ENCODE measurements at regions not wholly inside any gene's neighbourhood (a gene's known extent, or its start where the extent isn't known, plus 50 kb on each side); places are given as distances from the start of the nearest gene placed in this dataset.

DNA sequence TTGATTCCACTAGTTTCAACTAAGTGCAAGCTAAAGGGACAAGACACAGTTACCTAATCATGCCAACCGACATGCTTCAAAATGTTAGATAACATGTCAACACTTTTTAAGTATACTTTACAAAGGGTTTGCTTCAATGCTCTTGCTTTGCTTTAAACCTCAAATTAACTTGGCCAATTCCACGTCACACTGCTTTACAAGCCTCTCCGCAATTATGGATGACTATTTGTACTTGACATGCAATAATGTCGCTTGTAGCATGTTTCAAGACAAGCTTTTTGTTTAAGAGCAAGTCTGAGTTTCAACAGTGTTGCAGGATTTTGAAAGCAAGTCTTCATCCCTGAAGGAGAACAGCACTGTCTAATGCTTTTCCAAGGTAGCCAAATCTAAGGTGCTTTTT is 86.9 kb downstream of the CNTN3 start:
- Histone ChIP-seq H3K27me3 (ENCODE audit: control insufficient read depth, extremely low read depth, insufficient read depth, low read length) (no peaks in the 10 kb centered on the region), H3K79me2 (ENCODE audit: control insufficient read depth, insufficient read depth, low read length) (no peaks in the 10 kb centered on the region), H3K4me1 (ENCODE audit: control insufficient read depth, extremely low read depth, insufficient read depth, low read length) (no peaks in the 10 kb centered on the region), H2AFZ (ENCODE audit: control insufficient read depth, low read length) (no peak overlapping the region), H3K36me3 (ENCODE audit: control insufficient read depth in 2 of 2, extremely low read depth in 1 of 2, insufficient read depth in 2 of 2, low read length in 2 of 2) (no peaks in the 10 kb centered on the region), H3K27ac (ENCODE audit: control insufficient read depth, insufficient read depth, low read length) (no peak overlapping the region), H3K9ac (ENCODE audit: control insufficient read depth, extremely low read depth, insufficient read depth, low read length) (no peak overlapping the region), H3K9me1 (ENCODE audit: control insufficient read depth, extremely low read depth, insufficient read depth, low read length) (no peaks in the 10 kb centered on the region), H3K4me2 (ENCODE audit: control insufficient read depth, extremely low read depth, insufficient read depth, low read depth, low read length) (no peak overlapping the region), H4K20me1 (ENCODE audit: control insufficient read depth, extremely low read depth, insufficient read depth, low read length) (no peaks in the 10 kb centered on the region), H3K9me3 (ENCODE audit: control insufficient read depth, low read depth, low read length) (peaks cover 3% of the 10 kb centered on the region), H3K4me3 (ENCODE audit: control insufficient read depth in 2 of 3, extremely low read depth in 1 of 3, insufficient read depth in 2 of 3, low read depth in 1 of 3, low read length in 3 of 3) (no peak overlapping the region)
- TF ChIP-seq EZH2 (IDR thresholded peaks at IDR 0.05; ENCODE audit: low read length): no peak
- TF ChIP-seq, protein P1, sequence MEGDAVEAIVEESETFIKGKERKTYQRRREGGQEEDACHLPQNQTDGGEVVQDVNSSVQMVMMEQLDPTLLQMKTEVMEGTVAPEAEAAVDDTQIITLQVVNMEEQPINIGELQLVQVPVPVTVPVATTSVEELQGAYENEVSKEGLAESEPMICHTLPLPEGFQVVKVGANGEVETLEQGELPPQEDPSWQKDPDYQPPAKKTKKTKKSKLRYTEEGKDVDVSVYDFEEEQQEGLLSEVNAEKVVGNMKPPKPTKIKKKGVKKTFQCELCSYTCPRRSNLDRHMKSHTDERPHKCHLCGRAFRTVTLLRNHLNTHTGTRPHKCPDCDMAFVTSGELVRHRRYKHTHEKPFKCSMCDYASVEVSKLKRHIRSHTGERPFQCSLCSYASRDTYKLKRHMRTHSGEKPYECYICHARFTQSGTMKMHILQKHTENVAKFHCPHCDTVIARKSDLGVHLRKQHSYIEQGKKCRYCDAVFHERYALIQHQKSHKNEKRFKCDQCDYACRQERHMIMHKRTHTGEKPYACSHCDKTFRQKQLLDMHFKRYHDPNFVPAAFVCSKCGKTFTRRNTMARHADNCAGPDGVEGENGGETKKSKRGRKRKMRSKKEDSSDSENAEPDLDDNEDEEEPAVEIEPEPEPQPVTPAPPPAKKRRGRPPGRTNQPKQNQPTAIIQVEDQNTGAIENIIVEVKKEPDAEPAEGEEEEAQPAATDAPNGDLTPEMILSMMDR (optimal IDR thresholded peaks at IDR 0.05 in 1 of 3, IDR thresholded peaks at IDR 0.05 in 1 of 3, conservative IDR thresholded peaks at IDR 0.05 in 1 of 3; ENCODE audit: extremely low read depth in 1 of 3, insufficient read depth in 2 of 3, low read length in 3 of 3): no peak
- dilution Hi-C loops (cut with MboI; ENCODE audit: extremely low pct_ligation_motif_present, low sequenced_read_pairs): no loop called here
- FAIRE-seq: no peak
- no peak for DNase-seq (ENCODE audit: low read depth, low spot score)

DNA sequence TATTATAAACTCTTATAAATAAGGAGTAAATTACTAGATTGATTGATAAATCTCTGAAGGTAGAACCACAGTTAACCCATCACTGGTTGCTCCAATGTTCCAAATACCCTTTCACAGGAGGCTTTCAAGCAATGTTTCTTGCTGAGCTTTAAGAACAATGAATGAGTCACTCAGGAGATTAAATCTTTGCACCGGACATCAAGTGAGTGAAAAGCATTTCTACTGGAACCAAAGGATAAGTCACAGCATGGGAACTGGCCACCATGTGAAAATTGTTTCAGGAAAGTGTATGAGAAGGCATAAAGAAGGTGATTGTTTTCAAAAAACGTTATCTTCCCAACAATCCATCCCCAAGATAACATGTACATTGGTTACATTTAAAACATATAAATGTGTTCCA is 90.6 kb downstream of the CNTN3 start:
- no peak for DNase-seq (ENCODE audit: low read depth, low spot score)
- Histone ChIP-seq H3K9me1 (ENCODE audit: control insufficient read depth, extremely low read depth, insufficient read depth, low read length) (no peaks in the 10 kb centered on the region), H3K27me3 (ENCODE audit: control insufficient read depth, extremely low read depth, insufficient read depth, low read length) (no peaks in the 10 kb centered on the region), H4K20me1 (ENCODE audit: control insufficient read depth, extremely low read depth, insufficient read depth, low read length) (no peaks in the 10 kb centered on the region), H2AFZ (ENCODE audit: control insufficient read depth, low read length) (no peak overlapping the region), H3K9me3 (ENCODE audit: control insufficient read depth, low read depth, low read length) (peaks cover 1% of the 10 kb centered on the region), H3K4me2 (ENCODE audit: control insufficient read depth, extremely low read depth, insufficient read depth, low read depth, low read length) (no peak overlapping the region), H3K4me3 (ENCODE audit: control insufficient read depth in 2 of 3, extremely low read depth in 1 of 3, insufficient read depth in 2 of 3, low read depth in 1 of 3, low read length in 3 of 3) (no peak overlapping the region), H3K9ac (ENCODE audit: control insufficient read depth, extremely low read depth, insufficient read depth, low read length) (no peak overlapping the region), H3K36me3 (ENCODE audit: control insufficient read depth in 2 of 2, extremely low read depth in 1 of 2, insufficient read depth in 2 of 2, low read length in 2 of 2) (no peaks in the 10 kb centered on the region), H3K27ac (ENCODE audit: control insufficient read depth, insufficient read depth, low read length) (no peak overlapping the region), H3K79me2 (ENCODE audit: control insufficient read depth, insufficient read depth, low read length) (no peaks in the 10 kb centered on the region), H3K4me1 (ENCODE audit: control insufficient read depth, extremely low read depth, insufficient read depth, low read length) (no peaks in the 10 kb centered on the region)
- TF ChIP-seq, protein P1 (optimal IDR thresholded peaks at IDR 0.05 in 1 of 3, IDR thresholded peaks at IDR 0.05 in 1 of 3, conservative IDR thresholded peaks at IDR 0.05 in 1 of 3; ENCODE audit: extremely low read depth in 1 of 3, insufficient read depth in 2 of 3, low read length in 3 of 3): no peak
- no peak for TF ChIP-seq EZH2 (IDR thresholded peaks at IDR 0.05; ENCODE audit: low read length)
- dilution Hi-C loops (cut with MboI; ENCODE audit: extremely low pct_ligation_motif_present, low sequenced_read_pairs): no loop called here
- no peak for FAIRE-seq
